ENCODE measurements at regions not wholly inside any gene's neighbourhood (a gene's known extent, or its start where the extent isn't known, plus 50 kb on each side); places are given as distances from the start of the nearest gene placed in this dataset.

- H3K4me3 ChIP-seq (replicated peaks; ENCODE audit: low read depth, low read length): no peak overlapping the region
Measured at GRCh38 chrY:15162211-15162610, 637.9 kb downstream of the NLGN4Y start.

DNA sequence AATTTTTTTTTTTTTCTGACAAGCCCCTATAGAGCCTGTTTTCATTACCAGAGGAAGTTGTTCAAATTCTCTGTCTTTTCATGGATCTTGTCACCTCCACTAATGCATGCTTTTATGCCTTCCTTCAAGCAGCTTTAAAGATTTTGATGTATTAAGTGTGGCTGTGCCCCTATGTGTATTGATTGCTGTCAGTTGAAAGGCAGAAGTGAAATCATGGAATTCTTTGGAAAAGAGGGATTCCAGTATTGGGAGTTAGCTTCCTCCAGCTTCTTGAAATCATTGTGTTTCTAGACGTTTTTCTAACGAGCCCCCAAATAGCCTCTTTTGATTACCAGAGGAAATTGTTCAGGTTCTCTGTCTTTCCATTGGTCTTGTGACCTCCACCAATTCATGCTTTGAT is 655.6 kb downstream of the NLGN4Y start:
- TF ChIP-seq, protein P1, sequence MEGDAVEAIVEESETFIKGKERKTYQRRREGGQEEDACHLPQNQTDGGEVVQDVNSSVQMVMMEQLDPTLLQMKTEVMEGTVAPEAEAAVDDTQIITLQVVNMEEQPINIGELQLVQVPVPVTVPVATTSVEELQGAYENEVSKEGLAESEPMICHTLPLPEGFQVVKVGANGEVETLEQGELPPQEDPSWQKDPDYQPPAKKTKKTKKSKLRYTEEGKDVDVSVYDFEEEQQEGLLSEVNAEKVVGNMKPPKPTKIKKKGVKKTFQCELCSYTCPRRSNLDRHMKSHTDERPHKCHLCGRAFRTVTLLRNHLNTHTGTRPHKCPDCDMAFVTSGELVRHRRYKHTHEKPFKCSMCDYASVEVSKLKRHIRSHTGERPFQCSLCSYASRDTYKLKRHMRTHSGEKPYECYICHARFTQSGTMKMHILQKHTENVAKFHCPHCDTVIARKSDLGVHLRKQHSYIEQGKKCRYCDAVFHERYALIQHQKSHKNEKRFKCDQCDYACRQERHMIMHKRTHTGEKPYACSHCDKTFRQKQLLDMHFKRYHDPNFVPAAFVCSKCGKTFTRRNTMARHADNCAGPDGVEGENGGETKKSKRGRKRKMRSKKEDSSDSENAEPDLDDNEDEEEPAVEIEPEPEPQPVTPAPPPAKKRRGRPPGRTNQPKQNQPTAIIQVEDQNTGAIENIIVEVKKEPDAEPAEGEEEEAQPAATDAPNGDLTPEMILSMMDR (IDR thresholded peaks at IDR 0.05; ENCODE audit: low read depth, low read length, missing control alignments): no peak
- H3K4me3 ChIP-seq (replicated peaks; ENCODE audit: low read depth, low read length): no peak overlapping the region
- DNase-seq (ENCODE audit: extremely low read depth, low read depth): no peak

More at GRCh38 chrY:15162211-15162610, 637.9 kb downstream of the NLGN4Y start:
- DNase-seq (ENCODE audit: extremely low read depth, low read depth): no peak
- TF ChIP-seq, protein P1 (IDR thresholded peaks at IDR 0.05; ENCODE audit: low read depth, low read length, missing control alignments): no peak

GRCh38 chrY:15229056-15229455 is 704.7 kb downstream of the NLGN4Y start:
- no peak for DNase-seq (ENCODE audit: extremely low read depth, low read depth)
- no peak overlapping the region for H3K4me3 ChIP-seq (replicated peaks; ENCODE audit: low read depth, low read length)
- TF ChIP-seq, protein P1 (IDR thresholded peaks at IDR 0.05; ENCODE audit: low read depth, low read length, missing control alignments): no peak

GRCh38 chrY:15239596-15240132 is 715.3 kb downstream of the NLGN4Y start:
- TF ChIP-seq, protein P1 (IDR thresholded peaks at IDR 0.05; ENCODE audit: low read depth, low read length, missing control alignments): no peak
- no peak overlapping the region for H3K4me3 ChIP-seq (replicated peaks; ENCODE audit: low read depth, low read length)
- no peak for DNase-seq (ENCODE audit: extremely low read depth, low read depth)

- no peak overlapping the region for H3K4me3 ChIP-seq (replicated peaks; ENCODE audit: low read depth, low read length)
- no peak for DNase-seq (ENCODE audit: extremely low read depth, low read depth)
- TF ChIP-seq, protein P1 (IDR thresholded peaks at IDR 0.05; ENCODE audit: low read depth, low read length, missing control alignments): no peak
Measured at GRCh38 chrY:15259286-15259685, 735.0 kb downstream of the NLGN4Y start.

GRCh38 chrY:15286572-15286971 is 762.2 kb downstream of the NLGN4Y start:
- H3K4me3 ChIP-seq (replicated peaks; ENCODE audit: low read depth, low read length): no peak overlapping the region

More at GRCh38 chrY:15286572-15286971, 762.2 kb downstream of the NLGN4Y start:
- no peak for DNase-seq (ENCODE audit: extremely low read depth, low read depth)
- TF ChIP-seq, protein P1 (IDR thresholded peaks at IDR 0.05; ENCODE audit: low read depth, low read length, missing control alignments): no peak
